ENCODE measurements at regions not wholly inside any gene's neighbourhood (a gene's known extent, or its start where the extent isn't known, plus 50 kb on each side); places are given as distances from the start of the nearest gene placed in this dataset.

DNA sequence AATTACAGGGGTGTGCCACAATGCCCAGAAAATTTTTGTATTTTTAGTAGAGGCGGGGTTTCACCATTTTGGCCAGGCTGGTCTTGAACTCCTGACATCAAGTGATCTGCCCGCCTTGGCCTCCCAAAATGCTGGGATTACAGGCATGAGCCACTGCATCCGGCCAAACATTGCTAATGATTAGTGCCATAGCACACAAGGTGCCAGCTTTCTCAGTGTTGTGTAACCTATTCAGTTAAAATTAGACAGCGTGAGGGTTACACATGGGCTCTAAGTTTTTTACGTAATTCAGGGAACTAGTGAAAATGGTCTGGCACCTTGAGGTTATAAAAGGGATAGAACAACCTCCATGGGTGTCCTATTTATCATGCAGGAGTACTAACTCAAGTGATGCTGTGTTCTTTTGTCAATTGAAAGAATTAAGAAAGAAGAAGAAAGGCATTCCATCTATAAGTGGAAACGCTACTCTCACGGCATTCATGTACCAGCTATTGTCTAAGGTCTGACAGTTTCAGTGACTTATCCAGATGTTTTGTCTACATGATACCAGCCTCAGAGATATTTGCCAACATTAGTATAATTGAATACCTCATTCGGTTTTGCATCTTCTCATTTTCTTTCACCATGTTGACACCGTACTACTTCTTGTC is 84.7 kb downstream of the EOMES start:
- no peak for TF ChIP-seq CTCF (IDR thresholded peaks at IDR 0.05; ENCODE audit: control extremely low read depth in 1 of 3, insufficient read depth in 1 of 3, low read depth in 1 of 3, low read length in 3 of 3)
- no peak for TF ChIP-seq POLR2A (IDR thresholded peaks at IDR 0.05; ENCODE audit: control extremely low read depth in 1 of 2, low read depth in 2 of 2, low read length in 2 of 2)
- no peak for TF ChIP-seq EP300 (IDR thresholded peaks at IDR 0.05; ENCODE audit: borderline replicate concordance in 1 of 2, low read depth in 2 of 2, low read length in 2 of 2)
- no peak for TF ChIP-seq HDAC2 (IDR thresholded peaks at IDR 0.05; ENCODE audit: borderline replicate concordance in 1 of 2, low read depth in 2 of 2, low read length in 2 of 2)
- no peak for TF ChIP-seq MAFK (IDR thresholded peaks at IDR 0.05; ENCODE audit: low read depth, low read length)
- no peak for TF ChIP-seq EZH2 (IDR thresholded peaks at IDR 0.05; ENCODE audit: low read depth, low read length, severe bottlenecking)
- TF ChIP-seq JUND (IDR thresholded peaks at IDR 0.05; ENCODE audit: low read length): no peak
- TF ChIP-seq, protein P1, sequence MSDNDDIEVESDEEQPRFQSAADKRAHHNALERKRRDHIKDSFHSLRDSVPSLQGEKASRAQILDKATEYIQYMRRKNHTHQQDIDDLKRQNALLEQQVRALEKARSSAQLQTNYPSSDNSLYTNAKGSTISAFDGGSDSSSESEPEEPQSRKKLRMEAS (IDR thresholded peaks at IDR 0.05): no peak
- TF ChIP-seq, protein P2, sequence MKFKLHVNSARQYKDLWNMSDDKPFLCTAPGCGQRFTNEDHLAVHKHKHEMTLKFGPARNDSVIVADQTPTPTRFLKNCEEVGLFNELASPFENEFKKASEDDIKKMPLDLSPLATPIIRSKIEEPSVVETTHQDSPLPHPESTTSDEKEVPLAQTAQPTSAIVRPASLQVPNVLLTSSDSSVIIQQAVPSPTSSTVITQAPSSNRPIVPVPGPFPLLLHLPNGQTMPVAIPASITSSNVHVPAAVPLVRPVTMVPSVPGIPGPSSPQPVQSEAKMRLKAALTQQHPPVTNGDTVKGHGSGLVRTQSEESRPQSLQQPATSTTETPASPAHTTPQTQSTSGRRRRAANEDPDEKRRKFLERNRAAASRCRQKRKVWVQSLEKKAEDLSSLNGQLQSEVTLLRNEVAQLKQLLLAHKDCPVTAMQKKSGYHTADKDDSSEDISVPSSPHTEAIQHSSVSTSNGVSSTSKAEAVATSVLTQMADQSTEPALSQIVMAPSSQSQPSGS (IDR thresholded peaks at IDR 0.05; ENCODE audit: low read length): no peak
- TF ChIP-seq SIN3A (conservative IDR thresholded peaks at IDR 0.05 in 1 of 2, IDR thresholded peaks at IDR 0.05 in 1 of 2; ENCODE audit: low read depth in 1 of 2, low read length in 2 of 2): no peak
- no peak for TF ChIP-seq BRCA1 (IDR thresholded peaks at IDR 0.05; ENCODE audit: low read depth, low read length)

Data from H1 (cell line).